ENCODE measurements at regions not wholly inside any gene's neighbourhood (a gene's known extent, or its start where the extent isn't known, plus 50 kb on each side); places are given as distances from the start of the nearest gene placed in this dataset.

- no peak for DNase-seq (ENCODE audit: low read depth, low spot score)
Observed at GRCh38 chr1:29500041-29500440, 263.7 kb downstream of the PTPRU start.

GRCh38 chr1:29499104-29499650 is 262.9 kb downstream of the PTPRU start:
- DNase-seq (ENCODE audit: low read depth, low spot score), result no peak

GRCh38 chr1:29498126-29499103 is 262.1 kb downstream of the PTPRU start:
- no peak for DNase-seq (ENCODE audit: low read depth, low spot score)

- no peak for DNase-seq (ENCODE audit: low read depth, low spot score)
Observed at GRCh38 chr1:29497395-29498125, 261.2 kb downstream of the PTPRU start.

- no peak for DNase-seq (ENCODE audit: low read depth, low spot score)
Observed at GRCh38 chr1:29496701-29497100, 260.4 kb downstream of the PTPRU start.

GRCh38 chr1:29490204-29490934 is 254.0 kb downstream of the PTPRU start:
- DNase-seq (ENCODE audit: low read depth, low spot score), result no peak

- DNase-seq (ENCODE audit: low read depth, low spot score), result no peak
Observed at GRCh38 chr1:29489471-29489870, 253.1 kb downstream of the PTPRU start.

GRCh38 chr1:29488794-29489311 is 252.5 kb downstream of the PTPRU start:
- no peak for DNase-seq (ENCODE audit: low read depth, low spot score)

GRCh38 chr1:29488086-29488793 is 251.9 kb downstream of the PTPRU start:
- no peak for DNase-seq (ENCODE audit: low read depth, low spot score)

GRCh38 chr1:29487291-29487690 is 251.0 kb downstream of the PTPRU start:
- DNase-seq (ENCODE audit: low read depth, low spot score), result no peak

GRCh38 chr1:29485096-29485925 is 249.0 kb downstream of the PTPRU start:
- DNase-seq (ENCODE audit: low read depth, low spot score), result no peak

- no peak for DNase-seq (ENCODE audit: low read depth, low spot score)
Observed at GRCh38 chr1:29482991-29483390, 246.7 kb downstream of the PTPRU start.

- no peak for DNase-seq (ENCODE audit: low read depth, low spot score)
Observed at GRCh38 chr1:29482064-29482463, 245.7 kb downstream of the PTPRU start.

GRCh38 chr1:29481031-29481430 is 244.7 kb downstream of the PTPRU start:
- no peak for DNase-seq (ENCODE audit: low read depth, low spot score)

- DNase-seq (ENCODE audit: low read depth, low spot score), result no peak
Observed at GRCh38 chr1:29478879-29479278, 242.6 kb downstream of the PTPRU start.

- DNase-seq (ENCODE audit: low read depth, low spot score), result no peak
Observed at GRCh38 chr1:29478151-29478791, 241.9 kb downstream of the PTPRU start.

GRCh38 chr1:29475326-29475725 is 239.0 kb downstream of the PTPRU start:
- no peak for DNase-seq (ENCODE audit: low read depth, low spot score)

GRCh38 chr1:29474274-29475244 is 238.2 kb downstream of the PTPRU start:
- no peak for DNase-seq (ENCODE audit: low read depth, low spot score)

All from activated CD4-positive, CD25-positive, alpha-beta regulatory T cell treated with anti-CD3 and anti-CD28 coated beads, Interleukin-2, amount 50 U/mL, for 16 hours (primary cell).